ENCODE measurements at regions not wholly inside any gene's neighbourhood (a gene's known extent, or its start where the extent isn't known, plus 50 kb on each side); places are given as distances from the start of the nearest gene placed in this dataset.

DNA sequence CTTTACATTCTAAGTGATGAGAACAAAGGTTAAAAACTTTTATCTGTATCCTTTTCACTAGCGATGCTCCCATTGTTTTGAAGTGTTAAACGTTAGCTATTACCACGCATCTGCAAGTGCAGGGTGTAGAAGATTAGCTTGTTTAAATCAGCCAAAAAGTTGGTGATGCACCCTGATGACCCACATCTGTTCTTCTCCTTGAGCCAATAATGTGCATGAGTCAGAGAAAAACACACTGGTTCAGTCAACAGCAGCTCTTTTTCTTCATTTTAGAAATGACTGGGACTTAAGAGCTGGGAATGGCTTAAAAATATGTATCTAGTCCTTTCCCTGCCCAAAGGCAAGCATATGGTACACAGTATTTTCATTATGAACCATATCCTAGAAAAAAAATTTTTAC is 323.5 kb upstream of the PDE3A start:
- Histone ChIP-seq H3K9me3 (no peaks in the 10 kb centered on the region), H3K27me3 (no peaks in the 10 kb centered on the region), H3K36me3 (no peaks in the 10 kb centered on the region), H3K4me3 (no peak overlapping the region), H3K27ac (peak overlapping the region; percentile 13 to 62), H3K4me1 (peaks cover 0 to 51% (median 6%) of the 10 kb centered on the region in 4 donors)
- TF ChIP-seq, protein P1, sequence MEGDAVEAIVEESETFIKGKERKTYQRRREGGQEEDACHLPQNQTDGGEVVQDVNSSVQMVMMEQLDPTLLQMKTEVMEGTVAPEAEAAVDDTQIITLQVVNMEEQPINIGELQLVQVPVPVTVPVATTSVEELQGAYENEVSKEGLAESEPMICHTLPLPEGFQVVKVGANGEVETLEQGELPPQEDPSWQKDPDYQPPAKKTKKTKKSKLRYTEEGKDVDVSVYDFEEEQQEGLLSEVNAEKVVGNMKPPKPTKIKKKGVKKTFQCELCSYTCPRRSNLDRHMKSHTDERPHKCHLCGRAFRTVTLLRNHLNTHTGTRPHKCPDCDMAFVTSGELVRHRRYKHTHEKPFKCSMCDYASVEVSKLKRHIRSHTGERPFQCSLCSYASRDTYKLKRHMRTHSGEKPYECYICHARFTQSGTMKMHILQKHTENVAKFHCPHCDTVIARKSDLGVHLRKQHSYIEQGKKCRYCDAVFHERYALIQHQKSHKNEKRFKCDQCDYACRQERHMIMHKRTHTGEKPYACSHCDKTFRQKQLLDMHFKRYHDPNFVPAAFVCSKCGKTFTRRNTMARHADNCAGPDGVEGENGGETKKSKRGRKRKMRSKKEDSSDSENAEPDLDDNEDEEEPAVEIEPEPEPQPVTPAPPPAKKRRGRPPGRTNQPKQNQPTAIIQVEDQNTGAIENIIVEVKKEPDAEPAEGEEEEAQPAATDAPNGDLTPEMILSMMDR (IDR thresholded peaks at IDR 0.05) = no peak
- DNase-seq = no peak
- intact Hi-C loops (cut with DNase I; ENCODE audit: low total_unique reads) = loop anchor here (1.0 kb wide), 1 partner anchor 18 kb away; no protein-coding TSS in a partner anchor

DNA sequence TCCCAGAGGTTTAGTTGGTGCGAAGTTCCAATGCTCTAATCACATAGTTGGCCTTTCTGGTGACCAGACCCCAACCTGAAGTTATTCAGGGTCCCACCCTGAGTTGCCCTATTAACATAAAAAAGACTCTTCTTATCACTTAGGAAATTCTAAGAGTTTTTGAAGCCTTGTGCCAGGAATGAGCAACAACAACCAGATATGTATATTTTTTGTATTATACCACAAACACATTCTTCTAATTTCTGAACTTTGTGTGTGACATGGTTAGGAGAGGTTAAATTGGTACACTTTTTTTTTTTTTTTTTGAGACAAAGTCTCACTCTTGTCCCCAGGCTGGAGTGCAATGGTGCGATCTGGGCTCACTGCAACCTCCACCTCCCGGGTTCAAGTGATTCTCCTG is 320.4 kb upstream of the PDE3A start:
- no peak overlapping the region for H3K4me3 ChIP-seq
- no peaks in the 10 kb centered on the region for H3K9me3 ChIP-seq
- H3K27me3 ChIP-seq = no peaks in the 10 kb centered on the region
- H3K4me1 ChIP-seq = peaks cover 5 to 51% (median 15%) of the 10 kb centered on the region in 4 donors
- DNase-seq = no peak
- no peaks in the 10 kb centered on the region for H3K36me3 ChIP-seq
- TF ChIP-seq, protein P1 (IDR thresholded peaks at IDR 0.05) = no peak
- intact Hi-C loops (cut with DNase I; ENCODE audit: low total_unique reads) = no loop called here
- H3K27ac ChIP-seq = peak overlapping the region in 1 of 2 donors; percentile 52

DNA sequence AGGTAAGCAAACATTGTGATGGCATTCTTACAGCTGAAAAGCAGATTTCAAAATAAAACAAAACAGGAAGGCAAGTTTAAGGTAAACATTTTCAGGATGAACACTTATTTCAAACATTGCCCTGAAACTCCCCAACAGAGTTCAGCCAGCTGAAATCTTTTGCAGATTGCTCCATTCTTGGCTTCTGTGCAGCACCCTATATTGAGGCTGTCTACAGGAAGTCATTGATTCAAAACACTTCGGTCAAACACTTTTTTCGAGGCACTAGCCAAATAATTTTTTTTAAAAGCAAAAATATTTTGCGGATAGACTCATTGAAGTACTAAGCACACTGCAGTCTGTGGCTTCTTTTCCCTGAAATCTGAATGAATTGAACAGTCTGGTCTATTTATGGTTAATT is 318.1 kb upstream of the PDE3A start:
- H3K27ac ChIP-seq = peak overlapping the region; percentile 52
- TF ChIP-seq, protein P1 (IDR thresholded peaks at IDR 0.05) = no peak
- no peaks in the 10 kb centered on the region for H3K27me3 ChIP-seq
- H3K9me3 ChIP-seq = no peaks in the 10 kb centered on the region
- peaks cover 5 to 54% (median 14%) of the 10 kb centered on the region in 4 donors for H3K4me1 ChIP-seq
- intact Hi-C loops (cut with DNase I; ENCODE audit: low total_unique reads) = no loop called here
- no peaks in the 10 kb centered on the region for H3K36me3 ChIP-seq
- no peak for DNase-seq
- H3K4me3 ChIP-seq = no peak overlapping the region

GRCh38 chr12:20053782-20054181 is 314.6 kb upstream of the PDE3A start:
- Histone ChIP-seq H3K4me3 (no peak overlapping the region), H3K4me1 (peaks cover 5 to 49% (median 14%) of the 10 kb centered on the region in 4 donors), H3K27ac (peak overlapping the region in 1 of 2 donors; percentile 22), H3K36me3 (no peaks in the 10 kb centered on the region), H3K9me3 (no peaks in the 10 kb centered on the region), H3K27me3 (no peaks in the 10 kb centered on the region)
- no peak for DNase-seq
- intact Hi-C loops (cut with DNase I; ENCODE audit: low total_unique reads) = no loop called here
- TF ChIP-seq, protein P1 (IDR thresholded peaks at IDR 0.05) = no peak

DNA sequence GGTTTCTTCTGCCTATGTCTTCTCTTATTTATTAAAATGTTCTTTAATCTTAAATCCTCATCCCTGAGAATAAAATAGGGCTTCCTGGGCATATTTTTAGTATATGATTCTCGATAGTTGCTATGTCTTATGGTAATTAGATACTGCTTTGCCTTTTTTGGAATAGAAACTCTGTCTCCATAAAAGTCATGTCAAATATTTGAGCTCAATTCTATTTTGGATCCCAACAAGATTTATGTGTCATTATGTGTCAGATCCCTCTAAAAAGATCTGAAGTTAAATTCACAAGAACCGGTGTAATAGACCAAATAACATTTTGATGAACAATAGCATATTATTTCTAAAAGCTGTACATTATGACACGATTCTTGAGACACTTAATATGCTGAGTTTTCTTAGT is 312.5 kb upstream of the PDE3A start:
- H3K9me3 ChIP-seq = no peaks in the 10 kb centered on the region
- peak overlapping the region; percentile 21 to 22 for H3K27ac ChIP-seq
- peaks cover 1 to 28% (median 3%) of the 10 kb centered on the region in 4 donors for H3K4me1 ChIP-seq
- H3K4me3 ChIP-seq = no peak overlapping the region
- TF ChIP-seq, protein P1 (IDR thresholded peaks at IDR 0.05) = no peak
- no peaks in the 10 kb centered on the region for H3K27me3 ChIP-seq
- no peaks in the 10 kb centered on the region for H3K36me3 ChIP-seq
- intact Hi-C loops (cut with DNase I; ENCODE audit: low total_unique reads) = no loop called here
- DNase-seq = no peak

DNA sequence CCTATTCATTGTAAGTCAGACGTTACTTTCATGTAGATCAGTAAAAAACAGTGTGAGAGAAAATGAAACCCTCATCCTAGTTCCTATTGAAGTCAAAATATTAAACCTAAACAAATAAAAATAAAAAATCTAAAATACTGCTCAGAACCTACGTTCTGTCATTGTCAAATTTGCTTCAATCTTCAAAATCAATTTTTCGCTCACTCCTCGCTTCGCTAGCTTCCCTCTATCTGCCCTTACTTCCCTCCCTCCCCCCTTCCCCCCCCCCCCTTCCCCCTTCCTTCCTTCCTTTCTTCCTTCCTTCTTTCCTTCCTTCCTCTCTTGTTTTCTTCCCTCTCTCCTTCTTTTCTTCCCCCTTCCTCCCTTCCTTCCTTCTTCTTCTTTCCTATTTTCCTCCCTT is 310.9 kb upstream of the PDE3A start:
- TF ChIP-seq, protein P1 (IDR thresholded peaks at IDR 0.05) = no peak
- Histone ChIP-seq H3K4me1 (peaks cover 0 to 20% (median 2%) of the 10 kb centered on the region in 4 donors), H3K36me3 (no peaks in the 10 kb centered on the region), H3K4me3 (no peak overlapping the region), H3K27ac (no peak overlapping the region), H3K27me3 (no peaks in the 10 kb centered on the region), H3K9me3 (no peaks in the 10 kb centered on the region)
- intact Hi-C loops (cut with DNase I; ENCODE audit: low total_unique reads) = no loop called here
- DNase-seq = no peak
